ENCODE measurements at regions not wholly inside any gene's neighbourhood (a gene's known extent, or its start where the extent isn't known, plus 50 kb on each side); places are given as distances from the start of the nearest gene placed in this dataset.

DNA sequence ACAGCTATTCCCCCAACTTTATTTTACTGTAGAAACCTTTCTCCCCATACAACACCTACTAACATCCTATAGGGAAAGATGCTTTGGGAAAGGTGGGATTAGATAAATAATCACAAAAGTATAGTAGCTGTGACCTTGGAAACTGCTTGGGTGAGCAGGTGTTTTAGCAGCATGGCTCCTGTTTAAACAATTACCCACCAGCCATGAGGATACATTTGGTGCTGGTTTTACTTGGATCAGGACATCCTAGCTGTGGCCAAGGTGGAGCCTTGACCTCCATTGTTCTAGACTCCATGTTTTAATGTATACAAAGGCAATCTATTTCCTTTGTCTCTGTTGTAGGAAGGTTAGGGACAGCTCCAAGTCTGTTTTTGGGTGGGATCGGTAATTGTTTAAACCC, 56.8 kb upstream of the ALDH1B1 start:
- DNase-seq, result no peak

More for the DNA sequence above, 56.8 kb upstream of the ALDH1B1 start:
- Histone ChIP-seq H3K23me2 (ENCODE audit: insufficient read length, low read depth, low read length, poor library complexity, severe bottlenecking) (no peaks in the 10 kb centered on the region), H3K9me3 (ENCODE audit: control insufficient read depth, low read depth, low read length) (no peaks in the 10 kb centered on the region), H3K27me3 (ENCODE audit: insufficient read depth, low read length) (no peaks in the 10 kb centered on the region), H3K79me1 (ENCODE audit: insufficient read depth, low read depth, low read length, poor library complexity, severe bottlenecking) (no peaks in the 10 kb centered on the region), H3K79me2 (ENCODE audit: insufficient read depth, low read length) (no peaks in the 10 kb centered on the region), H2BK120ac (ENCODE audit: low read depth, low read length, poor library complexity, severe bottlenecking) (no peak overlapping the region), H2AK5ac (ENCODE audit: insufficient read length, low read length) (no peak overlapping the region), H2AFZ (ENCODE audit: low read length) (no peak overlapping the region), H2BK12ac (ENCODE audit: insufficient read length, low read depth, low read length) (no peak overlapping the region), H3K56ac (ENCODE audit: insufficient read length, low read depth, low read length) (no peak overlapping the region), H2BK15ac (ENCODE audit: low read depth, low read length) (no peak overlapping the region), H3K18ac (ENCODE audit: insufficient read length, low read depth, low read length) (no peak overlapping the region), H3K9ac (ENCODE audit: extremely low read depth, insufficient read length, low read length) (no peak overlapping the region), H3K4me2 (ENCODE audit: insufficient read depth, insufficient read length, low read length) (no peak overlapping the region), H3K4ac (ENCODE audit: low read depth, low read length) (no peak overlapping the region), H3T11ph (ENCODE audit: low read length) (no peak overlapping the region), H2BK20ac (ENCODE audit: low read depth, low read length, poor library complexity, severe bottlenecking) (no peak overlapping the region), H3K27ac (ENCODE audit: insufficient read length, low read depth, low read length) (no peak overlapping the region), H4K8ac (replicated peaks; ENCODE audit: insufficient read length, low read depth, low read length) (no peak overlapping the region), H4K5ac (ENCODE audit: insufficient read length, low read depth, low read length) (no peak overlapping the region), H3K4me1 (ENCODE audit: insufficient read depth, low read length) (0 out of 2 replicates have a peak, but pooled peaks cover 5% of the 10 kb centered on the region), H4K20me1 (ENCODE audit: control insufficient read depth, insufficient read depth, insufficient read length) (no peaks in the 10 kb centered on the region), H4K91ac (ENCODE audit: insufficient read length, low read depth, low read length) (no peak overlapping the region), H3K14ac (ENCODE audit: insufficient read depth, low read length) (no peak overlapping the region), H3K23ac (ENCODE audit: insufficient read length, low read depth, low read length) (no peak overlapping the region), H2BK5ac (ENCODE audit: insufficient read length, low read length) (no peak overlapping the region)
- TF ChIP-seq, protein P1, sequence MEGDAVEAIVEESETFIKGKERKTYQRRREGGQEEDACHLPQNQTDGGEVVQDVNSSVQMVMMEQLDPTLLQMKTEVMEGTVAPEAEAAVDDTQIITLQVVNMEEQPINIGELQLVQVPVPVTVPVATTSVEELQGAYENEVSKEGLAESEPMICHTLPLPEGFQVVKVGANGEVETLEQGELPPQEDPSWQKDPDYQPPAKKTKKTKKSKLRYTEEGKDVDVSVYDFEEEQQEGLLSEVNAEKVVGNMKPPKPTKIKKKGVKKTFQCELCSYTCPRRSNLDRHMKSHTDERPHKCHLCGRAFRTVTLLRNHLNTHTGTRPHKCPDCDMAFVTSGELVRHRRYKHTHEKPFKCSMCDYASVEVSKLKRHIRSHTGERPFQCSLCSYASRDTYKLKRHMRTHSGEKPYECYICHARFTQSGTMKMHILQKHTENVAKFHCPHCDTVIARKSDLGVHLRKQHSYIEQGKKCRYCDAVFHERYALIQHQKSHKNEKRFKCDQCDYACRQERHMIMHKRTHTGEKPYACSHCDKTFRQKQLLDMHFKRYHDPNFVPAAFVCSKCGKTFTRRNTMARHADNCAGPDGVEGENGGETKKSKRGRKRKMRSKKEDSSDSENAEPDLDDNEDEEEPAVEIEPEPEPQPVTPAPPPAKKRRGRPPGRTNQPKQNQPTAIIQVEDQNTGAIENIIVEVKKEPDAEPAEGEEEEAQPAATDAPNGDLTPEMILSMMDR (conservative IDR thresholded peaks at IDR 0.05), result no peak
- Mint-ChIP-seq H3K4me1 (peaks cover 34 to 60% of the 10 kb centered on the region in 2 experiments), H3K36me3 (ENCODE audit: insufficient read depth in 1 of 3, low read depth in 3 of 3) (no peaks in the 10 kb centered on the region), H3K4me3 (no peak overlapping the region), H3K27me3 (ENCODE audit: low read depth) (peaks cover 34% of the 10 kb centered on the region), H3K27ac (no peak overlapping the region; a peak in 1 of 7 replicates), H3K9me3 (no peaks in the 10 kb centered on the region)
- no CpG with 5 or more reads among the region's 1 CpG for WGBS (ENCODE audit: extremely low coverage, insufficient read length, low lambda C conversion rate)

Data from H9 (cell line).